ENCODE measurements at regions not wholly inside any gene's neighbourhood (a gene's known extent, or its start where the extent isn't known, plus 50 kb on each side); places are given as distances from the start of the nearest gene placed in this dataset.

DNA sequence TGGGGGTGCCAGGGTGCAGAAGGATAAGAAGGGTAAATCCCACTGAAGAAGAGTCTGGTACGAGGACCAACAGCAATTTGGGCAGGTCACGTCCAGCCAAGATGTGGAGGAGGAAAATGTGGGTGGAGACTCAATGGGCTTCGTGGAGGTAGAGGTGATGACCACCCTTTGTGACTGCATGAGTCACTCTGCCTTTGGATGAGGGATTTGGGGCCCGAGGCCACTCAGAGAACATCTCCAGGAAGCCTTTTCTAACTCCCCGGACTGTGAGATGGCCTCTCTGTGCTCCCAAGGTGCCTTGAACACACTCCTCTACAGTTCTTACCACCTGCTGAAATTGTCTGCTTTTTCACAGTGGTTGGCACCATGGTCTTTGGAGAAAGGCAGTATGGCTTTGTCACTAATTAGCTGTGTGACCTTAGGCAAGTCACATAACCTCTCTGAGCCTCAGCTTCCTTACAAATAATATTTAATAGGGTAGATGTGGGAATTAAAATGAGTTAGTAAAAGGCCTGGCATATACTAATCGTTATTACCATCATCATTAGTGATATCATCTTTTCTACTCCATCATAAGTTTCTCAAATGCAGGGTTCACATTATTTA lies 67.0 kb upstream of the ARHGAP5 start:
- BruUV-seq (replicated peaks): no TSS peak
- TF ChIP-seq RBM25 (IDR thresholded peaks at IDR 0.05; ENCODE audit: low read depth, low read length, severe bottlenecking) (peak; percentile 92), ILF3 (IDR thresholded peaks at IDR 0.05; ENCODE audit: borderline replicate concordance) (no peak), ZFP36 (IDR thresholded peaks at IDR 0.05; ENCODE audit: low read depth, low read length, partially characterized antibody) (peak; percentile 63), HOXB6 (CRISPR knock-in tag; IDR thresholded peaks at IDR 0.05; ENCODE audit: borderline replicate concordance) (no peak), ZNF695 (CRISPR knock-in tag; IDR thresholded peaks at IDR 0.05) (no peak), BCOR (IDR thresholded peaks at IDR 0.05) (peak; percentile 33; the same call in 1 of the 2 replicates), MAZ (CRISPR knock-in tag; conservative IDR thresholded peaks at IDR 0.05 in 1 of 2, IDR thresholded peaks at IDR 0.05 in 1 of 2) (no peak)
- TF ChIP-seq, protein P1, sequence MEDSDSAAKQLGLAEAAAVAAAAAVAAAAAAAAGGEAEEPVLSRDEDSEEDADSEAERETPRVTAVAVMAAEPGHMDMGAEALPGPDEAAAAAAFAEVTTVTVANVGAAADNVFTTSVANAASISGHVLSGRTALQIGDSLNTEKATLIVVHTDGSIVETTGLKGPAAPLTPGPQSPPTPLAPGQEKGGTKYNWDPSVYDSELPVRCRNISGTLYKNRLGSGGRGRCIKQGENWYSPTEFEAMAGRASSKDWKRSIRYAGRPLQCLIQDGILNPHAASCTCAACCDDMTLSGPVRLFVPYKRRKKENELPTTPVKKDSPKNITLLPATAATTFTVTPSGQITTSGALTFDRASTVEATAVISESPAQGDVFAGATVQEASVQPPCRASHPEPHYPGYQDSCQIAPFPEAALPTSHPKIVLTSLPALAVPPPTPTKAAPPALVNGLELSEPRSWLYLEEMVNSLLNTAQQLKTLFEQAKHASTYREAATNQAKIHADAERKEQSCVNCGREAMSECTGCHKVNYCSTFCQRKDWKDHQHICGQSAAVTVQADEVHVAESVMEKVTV (CRISPR knock-in tag; IDR thresholded peaks at IDR 0.05): no peak
- H4K20me1 ChIP-seq (replicated peaks; ENCODE audit: control insufficient read depth, insufficient read depth, low read length): no peaks in the 10 kb centered on the region
- 6% methylated on average over 5 of the region's 6 CpGs for WGBS (ENCODE audit: insufficient coverage, low coverage, missing lambda C conversion rate)
- DNase-seq (ENCODE audit: extremely low read depth in 1 of 4, low spot score in 3 of 4) (peak in 1 of 4 experiments; percentile 11), FAIRE-seq (no peak), ATAC-seq (no peak)
- no peak overlapping the region for H2AFZ ChIP-seq (ENCODE audit: low read depth, low read length)
- ChIA-PET POLR2A (interaction anchor here (0.6 kb wide), 1 partner anchor 53 kb away, joined by 3 read pairs; no protein-coding TSS in a partner anchor), CTCF (ENCODE audit: low intra/inter-chr PET ratio) (no interaction called here)
- no peaks in the 10 kb centered on the region for H3K36me3 ChIP-seq (ENCODE audit: control insufficient read depth, insufficient read depth, low read length)
- no peaks in the 10 kb centered on the region for H3K9me3 ChIP-seq (replicated peaks; ENCODE audit: control insufficient read depth, insufficient read depth, low read depth, low read length)
- H3K27ac ChIP-seq (ENCODE audit: extremely low read depth, low read depth, low read length): no peak overlapping the region; the same call in 2 of the 3 replicates
- H3K4me3 ChIP-seq: no peak overlapping the region
- intact Hi-C loops (cut with micrococcal nuclease): loop anchor here (5.0 kb wide), 1 partner anchor 68 kb away; no protein-coding TSS in a partner anchor
- in situ Hi-C loops (cut with MboI): no loop called here
- no peak overlapping the region; the same call in 1 of the 2 replicates for H3K4me2 ChIP-seq (ENCODE audit: insufficient read depth, low read length)
- no peaks in the 10 kb centered on the region for H3K9me1 ChIP-seq (ENCODE audit: control insufficient read depth, insufficient read depth, low read length)
- no peak overlapping the region for H3K9ac ChIP-seq (ENCODE audit: insufficient read depth in 1 of 2, low read depth in 2 of 2, low read length in 2 of 2)
- H3K79me2 ChIP-seq (ENCODE audit: control insufficient read depth, insufficient read depth, low read length): no peaks in the 10 kb centered on the region
- peaks cover 0 to 20% of the 10 kb centered on the region in 2 experiments; a peak in 3 of 5 replicates for H3K4me1 ChIP-seq (replicated peaks in 1 of 2; ENCODE audit: control insufficient read depth in 2 of 2, insufficient read depth in 2 of 2, low read length in 2 of 2)
- H3K27me3 ChIP-seq (ENCODE audit: control insufficient read depth in 2 of 2, insufficient read depth in 2 of 2, low read length in 2 of 2): no peaks in the 10 kb centered on the region
